ENCODE measurements at regions not wholly inside any gene's neighbourhood (a gene's known extent, or its start where the extent isn't known, plus 50 kb on each side); places are given as distances from the start of the nearest gene placed in this dataset.

GRCh38 chr2:150391779-150392178 lies 95.7 kb downstream of the RND3 start:
- no peak for DNase-seq (ENCODE audit: low read depth, low spot score)
- H3K4me3 ChIP-seq (ENCODE audit: low read length) = no peak overlapping the region
- no peak overlapping the region for H3K27ac ChIP-seq (ENCODE audit: low read length)

GRCh38 chr2:150389447-150389846 lies 98.0 kb downstream of the RND3 start:
- H3K36me3 ChIP-seq (ENCODE audit: control insufficient read depth, insufficient read depth, low read length) = no peaks in the 10 kb centered on the region
- no peak overlapping the region for H3K27ac ChIP-seq (ENCODE audit: low read length)
- no peak overlapping the region for H3K4me3 ChIP-seq (ENCODE audit: low read length)
- no peak for DNase-seq (ENCODE audit: low read depth, low spot score)
- no peaks in the 10 kb centered on the region for H3K27me3 ChIP-seq (ENCODE audit: control insufficient read depth, insufficient read depth, low read length)
- H3K9me3 ChIP-seq (ENCODE audit: control insufficient read depth, insufficient read depth, low read length) = no peaks in the 10 kb centered on the region
- WGBS (ENCODE audit: insufficient coverage, insufficient read length) = no CpG with 5 or more reads among the region's 2 CpGs
- H3K4me1 ChIP-seq (ENCODE audit: control insufficient read depth, insufficient read depth, low read length) = no peaks in the 10 kb centered on the region

More at GRCh38 chr2:150391779-150392178, 95.7 kb downstream of the RND3 start:
- no peaks in the 10 kb centered on the region for H3K4me1 ChIP-seq (ENCODE audit: control insufficient read depth, insufficient read depth, low read length)
- H3K27me3 ChIP-seq (ENCODE audit: control insufficient read depth, insufficient read depth, low read length) = no peaks in the 10 kb centered on the region
- no peaks in the 10 kb centered on the region for H3K9me3 ChIP-seq (ENCODE audit: control insufficient read depth, insufficient read depth, low read length)
- H3K36me3 ChIP-seq (ENCODE audit: control insufficient read depth, insufficient read depth, low read length) = no peaks in the 10 kb centered on the region

GRCh38 chr2:150388289-150388625 lies 99.2 kb downstream of the RND3 start:
- Histone ChIP-seq H3K9me3 (ENCODE audit: control insufficient read depth, insufficient read depth, low read length) (no peaks in the 10 kb centered on the region), H3K27me3 (ENCODE audit: control insufficient read depth, insufficient read depth, low read length) (no peaks in the 10 kb centered on the region), H3K4me1 (ENCODE audit: control insufficient read depth, insufficient read depth, low read length) (no peaks in the 10 kb centered on the region), H3K36me3 (ENCODE audit: control insufficient read depth, insufficient read depth, low read length) (no peaks in the 10 kb centered on the region), H3K4me3 (ENCODE audit: low read length) (no peak overlapping the region), H3K27ac (ENCODE audit: low read length) (no peak overlapping the region)
- no CpG with 5 or more reads among the region's 2 CpGs for WGBS (ENCODE audit: insufficient coverage, insufficient read length)
- DNase-seq (ENCODE audit: low read depth, low spot score) = no peak

DNA sequence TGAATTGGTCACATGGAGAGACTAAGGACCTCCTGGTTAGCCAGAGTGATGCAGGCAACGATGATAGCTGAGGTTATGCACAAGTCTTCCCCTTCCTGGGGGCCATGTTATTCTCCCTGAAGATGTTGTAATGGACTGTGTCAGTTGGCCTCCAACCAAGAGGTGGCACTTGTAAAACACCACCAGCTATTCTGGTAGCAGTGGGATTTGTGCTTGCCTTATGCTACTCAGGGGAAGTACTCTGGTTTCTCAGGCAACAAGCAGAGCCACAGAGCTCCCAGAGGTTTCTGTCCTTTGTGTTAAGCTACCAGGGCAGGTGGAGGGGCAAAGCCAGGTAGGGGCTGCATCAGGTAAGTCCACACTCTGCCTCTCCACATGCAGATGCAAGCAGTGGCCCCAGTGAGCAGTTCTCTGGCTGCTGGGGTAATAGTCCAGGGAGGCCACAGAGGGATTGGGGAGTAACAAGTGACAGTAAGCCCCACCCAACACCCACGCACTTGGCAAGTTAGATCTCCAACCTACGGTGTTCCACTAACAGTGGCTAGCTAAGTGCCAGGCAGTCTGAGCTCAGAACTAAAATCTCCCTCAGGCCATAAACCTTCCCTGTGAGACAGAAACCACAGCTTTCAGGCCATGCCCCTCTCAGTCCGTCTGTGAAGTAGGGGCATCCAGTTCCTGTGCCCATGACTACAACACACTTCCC lies 99.7 kb downstream of the RND3 start:
- WGBS (ENCODE audit: insufficient coverage, insufficient read length) = no CpG with 5 or more reads among the region's 4 CpGs
- no peaks in the 10 kb centered on the region for H3K4me1 ChIP-seq (ENCODE audit: control insufficient read depth, insufficient read depth, low read length)
- no peak overlapping the region for H3K4me3 ChIP-seq (ENCODE audit: low read length)
- no peaks in the 10 kb centered on the region for H3K36me3 ChIP-seq (ENCODE audit: control insufficient read depth, insufficient read depth, low read length)
- no peak overlapping the region for H3K27ac ChIP-seq (ENCODE audit: low read length)
- DNase-seq (ENCODE audit: low read depth, low spot score) = no peak
- no peaks in the 10 kb centered on the region for H3K27me3 ChIP-seq (ENCODE audit: control insufficient read depth, insufficient read depth, low read length)
- no peaks in the 10 kb centered on the region for H3K9me3 ChIP-seq (ENCODE audit: control insufficient read depth, insufficient read depth, low read length)

GRCh38 chr2:150385211-150385610 lies 102.3 kb downstream of the RND3 start:
- no peaks in the 10 kb centered on the region for H3K27me3 ChIP-seq (ENCODE audit: control insufficient read depth, insufficient read depth, low read length)
- H3K4me1 ChIP-seq (ENCODE audit: control insufficient read depth, insufficient read depth, low read length) = no peaks in the 10 kb centered on the region
- H3K36me3 ChIP-seq (ENCODE audit: control insufficient read depth, insufficient read depth, low read length) = no peaks in the 10 kb centered on the region
- no peaks in the 10 kb centered on the region for H3K9me3 ChIP-seq (ENCODE audit: control insufficient read depth, insufficient read depth, low read length)
- no peak for DNase-seq (ENCODE audit: low read depth, low spot score)
- H3K4me3 ChIP-seq (ENCODE audit: low read length) = no peak overlapping the region
- no peak overlapping the region for H3K27ac ChIP-seq (ENCODE audit: low read length)
- WGBS (ENCODE audit: insufficient coverage, insufficient read length) = no CpG with 5 or more reads among the region's 1 CpG

GRCh38 chr2:150383587-150383986 lies 103.9 kb downstream of the RND3 start:
- H3K4me1 ChIP-seq (ENCODE audit: control insufficient read depth, insufficient read depth, low read length) = no peaks in the 10 kb centered on the region
- no peaks in the 10 kb centered on the region for H3K27me3 ChIP-seq (ENCODE audit: control insufficient read depth, insufficient read depth, low read length)
- no peak overlapping the region for H3K4me3 ChIP-seq (ENCODE audit: low read length)
- H3K9me3 ChIP-seq (ENCODE audit: control insufficient read depth, insufficient read depth, low read length) = no peaks in the 10 kb centered on the region
- no peaks in the 10 kb centered on the region for H3K36me3 ChIP-seq (ENCODE audit: control insufficient read depth, insufficient read depth, low read length)
- no peak overlapping the region for H3K27ac ChIP-seq (ENCODE audit: low read length)
- no peak for DNase-seq (ENCODE audit: low read depth, low spot score)

GRCh38 chr2:150379166-150379565 lies 108.3 kb downstream of the RND3 start:
- peaks cover 2% of the 10 kb centered on the region; the same call in 1 of the 2 replicates for H3K4me1 ChIP-seq (ENCODE audit: control insufficient read depth, insufficient read depth, low read length)
- no peaks in the 10 kb centered on the region for H3K36me3 ChIP-seq (ENCODE audit: control insufficient read depth, insufficient read depth, low read length)
- no peaks in the 10 kb centered on the region for H3K27me3 ChIP-seq (ENCODE audit: control insufficient read depth, insufficient read depth, low read length)
- H3K27ac ChIP-seq (ENCODE audit: low read length) = no peak overlapping the region
- no peak overlapping the region for H3K4me3 ChIP-seq (ENCODE audit: low read length)
- DNase-seq (ENCODE audit: low read depth, low spot score) = no peak
- no peaks in the 10 kb centered on the region; the same call in 1 of the 2 replicates for H3K9me3 ChIP-seq (ENCODE audit: control insufficient read depth, insufficient read depth, low read length)

GRCh38 chr2:150378686-150379085 lies 108.8 kb downstream of the RND3 start:
- no peaks in the 10 kb centered on the region for H3K36me3 ChIP-seq (ENCODE audit: control insufficient read depth, insufficient read depth, low read length)
- peaks cover 2% of the 10 kb centered on the region; the same call in 1 of the 2 replicates for H3K4me1 ChIP-seq (ENCODE audit: control insufficient read depth, insufficient read depth, low read length)
- no peak overlapping the region for H3K4me3 ChIP-seq (ENCODE audit: low read length)
- DNase-seq (ENCODE audit: low read depth, low spot score) = no peak
- no peak overlapping the region for H3K27ac ChIP-seq (ENCODE audit: low read length)
- no CpG with 5 or more reads among the region's 1 CpG for WGBS (ENCODE audit: insufficient coverage, insufficient read length)
- no peaks in the 10 kb centered on the region; the same call in 1 of the 2 replicates for H3K9me3 ChIP-seq (ENCODE audit: control insufficient read depth, insufficient read depth, low read length)
- H3K27me3 ChIP-seq (ENCODE audit: control insufficient read depth, insufficient read depth, low read length) = no peaks in the 10 kb centered on the region

- H3K4me3 ChIP-seq (ENCODE audit: low read length) = no peak overlapping the region
- no peak overlapping the region for H3K27ac ChIP-seq (ENCODE audit: low read length)
- H3K27me3 ChIP-seq (ENCODE audit: control insufficient read depth, insufficient read depth, low read length) = no peaks in the 10 kb centered on the region
- no peaks in the 10 kb centered on the region; the same call in 1 of the 2 replicates for H3K9me3 ChIP-seq (ENCODE audit: control insufficient read depth, insufficient read depth, low read length)
- H3K4me1 ChIP-seq (ENCODE audit: control insufficient read depth, insufficient read depth, low read length) = peaks cover 2% of the 10 kb centered on the region; the same call in 1 of the 2 replicates
- no peaks in the 10 kb centered on the region for H3K36me3 ChIP-seq (ENCODE audit: control insufficient read depth, insufficient read depth, low read length)
- WGBS (ENCODE audit: insufficient coverage, insufficient read length) = no CpG with 5 or more reads among the region's 7 CpGs
- DNase-seq (ENCODE audit: low read depth, low spot score) = no peak
Measured at GRCh38 chr2:150376553-150377335, 110.7 kb downstream of the RND3 start.

DNA sequence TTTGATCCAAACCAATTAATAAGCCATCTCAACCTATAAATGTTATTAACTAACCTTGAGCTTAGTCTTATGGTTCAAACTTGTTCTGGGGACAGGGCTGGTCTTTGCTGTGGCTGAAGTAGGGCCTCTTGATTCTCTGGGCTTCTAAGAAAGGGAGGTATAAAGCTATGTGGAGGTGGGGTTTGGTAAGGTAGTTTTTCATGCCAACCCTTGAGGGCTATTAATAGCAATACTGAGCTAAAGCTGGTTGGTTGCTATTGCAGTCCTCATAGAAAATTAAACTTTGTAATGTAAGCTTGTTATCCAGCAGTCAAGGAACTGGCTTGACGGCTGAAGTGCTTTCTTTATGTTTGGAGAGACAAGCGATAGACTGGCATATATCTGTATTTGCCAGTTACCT lies 112.1 kb downstream of the RND3 start:
- no CpG with 5 or more reads among the region's 2 CpGs for WGBS (ENCODE audit: insufficient coverage, insufficient read length)
- H3K36me3 ChIP-seq (ENCODE audit: control insufficient read depth, insufficient read depth, low read length) = no peaks in the 10 kb centered on the region
- no peaks in the 10 kb centered on the region for H3K27me3 ChIP-seq (ENCODE audit: control insufficient read depth, insufficient read depth, low read length)
- no peak overlapping the region for H3K27ac ChIP-seq (ENCODE audit: low read length)
- no peak for DNase-seq (ENCODE audit: low read depth, low spot score)
- H3K9me3 ChIP-seq (ENCODE audit: control insufficient read depth, insufficient read depth, low read length) = no peaks in the 10 kb centered on the region; the same call in 1 of the 2 replicates
- H3K4me1 ChIP-seq (ENCODE audit: control insufficient read depth, insufficient read depth, low read length) = peaks cover 2% of the 10 kb centered on the region; the same call in 1 of the 2 replicates
- H3K4me3 ChIP-seq (ENCODE audit: low read length) = no peak overlapping the region

DNA sequence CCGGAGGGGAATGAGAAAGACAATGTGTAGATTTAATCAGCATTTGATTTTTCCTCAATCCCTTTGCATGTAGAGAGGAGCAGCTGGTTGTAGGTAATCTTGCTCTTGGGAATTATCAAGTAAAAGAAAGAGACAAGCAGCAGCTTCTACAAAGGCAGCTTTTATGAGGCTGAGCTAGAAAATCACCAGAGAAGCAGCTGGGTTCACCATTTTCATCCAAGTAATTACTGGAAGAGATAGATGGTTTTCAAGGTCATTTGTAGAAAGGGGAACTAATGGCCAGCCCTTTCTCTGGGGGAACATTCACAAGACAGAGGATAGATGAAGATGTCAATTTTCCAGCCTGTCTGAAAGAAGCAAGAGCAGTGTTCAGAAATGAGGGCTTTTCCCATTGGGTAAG lies 113.0 kb downstream of the RND3 start:
- no peak overlapping the region for H3K4me3 ChIP-seq (ENCODE audit: low read length)
- H3K27ac ChIP-seq (ENCODE audit: low read length) = no peak overlapping the region
- H3K4me1 ChIP-seq (ENCODE audit: control insufficient read depth, insufficient read depth, low read length) = peaks cover 2% of the 10 kb centered on the region; the same call in 1 of the 2 replicates
- H3K27me3 ChIP-seq (ENCODE audit: control insufficient read depth, insufficient read depth, low read length) = no peaks in the 10 kb centered on the region
- H3K9me3 ChIP-seq (ENCODE audit: control insufficient read depth, insufficient read depth, low read length) = no peaks in the 10 kb centered on the region; the same call in 1 of the 2 replicates
- WGBS (ENCODE audit: insufficient coverage, insufficient read length) = no CpG with 5 or more reads among the region's 1 CpG
- DNase-seq (ENCODE audit: low read depth, low spot score) = no peak
- no peaks in the 10 kb centered on the region for H3K36me3 ChIP-seq (ENCODE audit: control insufficient read depth, insufficient read depth, low read length)
